HG03108 (cell line): ENCODE measurements at regions not wholly inside any gene's neighbourhood (a gene's known extent, or its start where the extent isn't known, plus 50 kb on each side); places are given as distances from the start of the nearest gene placed in this dataset.
"Not testable (repeated sequence)": the region's sequence is repeated elsewhere in the genome, so short reads cannot be mapped to it uniquely, and the experiment has no call there.

ENCODE experiments used
- ATAC-seq: cut with Tn5 transposase; IDR thresholded peaks from one replicate; pipeline ENCODE4 v1.9.1; 2021; ENCODE audit warnings: moderate library complexity; ENCODE audit not compliant: unreplicated experiment

GRCh38 chrX:124426288-124427169, 80.2 kb downstream of the SH2D1A start:
- ATAC-seq, result no peak

GRCh38 chrX:124433186-124433585, 86.8 kb downstream of the SH2D1A start:
- ATAC-seq, result no peak

GRCh38 chrX:124435616-124436015, 89.3 kb downstream of the SH2D1A start:
- no peak for ATAC-seq

- no peak for ATAC-seq
Measured at GRCh38 chrX:124440695-124441094, 94.3 kb downstream of the SH2D1A start.

- no peak for ATAC-seq
Measured at GRCh38 chrX:124441971-124442590, 95.7 kb downstream of the SH2D1A start.

- no peak for ATAC-seq
Measured at GRCh38 chrX:124455966-124456365, 109.6 kb downstream of the SH2D1A start.

- not testable (repeated sequence) for ATAC-seq
Measured at GRCh38 chrX:124459851-124460250, 113.5 kb downstream of the SH2D1A start.

GRCh38 chrX:124462931-124463330, 116.6 kb downstream of the SH2D1A start:
- ATAC-seq, result no peak

GRCh38 chrX:124467202-124467601, 120.8 kb downstream of the SH2D1A start:
- ATAC-seq, result no peak

GRCh38 chrX:124475358-124475757, 129.0 kb downstream of the SH2D1A start:
- no peak for ATAC-seq

GRCh38 chrX:124476562-124476961, 130.2 kb downstream of the SH2D1A start:
- ATAC-seq, result no peak

- no peak for ATAC-seq
Measured at GRCh38 chrX:124478046-124478445, 131.7 kb downstream of the SH2D1A start.

- peak; percentile 73 for ATAC-seq
Measured at GRCh38 chrX:124488412-124489161, 142.2 kb downstream of the SH2D1A start.

GRCh38 chrX:124493984-124494383, 147.6 kb downstream of the SH2D1A start:
- ATAC-seq, result no peak

- ATAC-seq, result no peak
Measured at GRCh38 chrX:124497386-124497785, 151.0 kb downstream of the SH2D1A start.

- ATAC-seq, result no peak
Measured at GRCh38 chrX:124501586-124501985, 155.2 kb downstream of the SH2D1A start.

GRCh38 chrX:124502166-124502565, 155.8 kb downstream of the SH2D1A start:
- no peak for ATAC-seq

- no peak for ATAC-seq
Measured at GRCh38 chrX:124502599-124502998, 156.2 kb downstream of the SH2D1A start.

- no peak for ATAC-seq
Measured at GRCh38 chrX:124504111-124504983, 158.0 kb downstream of the SH2D1A start.

GRCh38 chrX:124506066-124506465, 159.7 kb downstream of the SH2D1A start:
- no peak for ATAC-seq

GRCh38 chrX:124507246-124507645, 160.9 kb downstream of the SH2D1A start:
- ATAC-seq, result no peak
